HUES48 (cell line): ENCODE measurements at regions not wholly inside any gene's neighbourhood (a gene's known extent, or its start where the extent isn't known, plus 50 kb on each side); places are given as distances from the start of the nearest gene placed in this dataset.
"Not testable (repeated sequence)": the region's sequence is repeated elsewhere in the genome, so short reads cannot be mapped to it uniquely, and the experiment has no call there.

ENCODE experiments used
- H3K27ac ChIP-seq: one replicate; pipeline ENCODE4 v1.7.0; 2013; ENCODE audit warnings: low read depth, low read length, inconsistent platforms
- H3K27me3 ChIP-seq: 2 replicates; pipeline ENCODE4 v1.6.1; 2013; ENCODE audit warnings: mild to moderate bottlenecking, low read length; ENCODE audit not compliant: control insufficient read depth, insufficient read depth
- H3K36me3 ChIP-seq: 2 replicates; pipeline ENCODE4 v1.6.1; 2013; ENCODE audit warnings: low read length; ENCODE audit not compliant: control insufficient read depth, insufficient read depth
- H3K4me1 ChIP-seq: 2 replicates; pipeline ENCODE4 v1.6.1; 2013; ENCODE audit warnings: mild to moderate bottlenecking, low read length; ENCODE audit not compliant: control insufficient read depth, insufficient read depth
- H3K4me3 ChIP-seq: 2 replicates; pipeline ENCODE4 v1.5.1; 2013; ENCODE audit warnings: mild to moderate bottlenecking, low read depth, low read length
- H3K9ac ChIP-seq: 2 replicates; pipeline ENCODE4 v1.6.1; 2013; ENCODE audit warnings: mild to moderate bottlenecking, low read depth, low read length, moderate library complexity
- H3K9me3 ChIP-seq: 2 replicates; pipeline ENCODE4 v1.6.1; 2013; ENCODE audit warnings: low read length; ENCODE audit not compliant: control insufficient read depth, insufficient read depth

DNA sequence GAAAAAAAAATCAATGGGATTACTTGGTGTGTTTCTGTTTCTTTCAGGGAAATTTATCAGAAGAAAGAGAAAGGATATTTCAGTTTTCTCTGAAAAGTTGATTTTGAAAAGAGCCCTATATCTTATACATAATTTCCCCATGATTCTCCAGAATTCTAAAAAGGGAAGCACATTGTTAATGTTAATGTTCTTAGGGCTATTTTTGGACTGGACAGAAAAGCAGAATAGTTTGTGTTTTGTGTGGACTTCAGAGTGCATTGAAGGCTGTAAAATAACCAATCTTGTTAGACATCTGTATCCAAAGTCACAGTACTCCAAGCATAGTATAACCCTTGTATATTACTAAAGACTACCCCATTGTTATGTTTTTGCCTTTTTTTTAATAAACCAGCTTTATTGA lies 130.3 kb downstream of the SEPTIN7 start:
- not testable (repeated sequence) for H3K4me1 ChIP-seq, H3K36me3 ChIP-seq, H3K9ac ChIP-seq, H3K4me3 ChIP-seq, H3K9me3 ChIP-seq, H3K27me3 ChIP-seq, H3K27ac ChIP-seq

DNA sequence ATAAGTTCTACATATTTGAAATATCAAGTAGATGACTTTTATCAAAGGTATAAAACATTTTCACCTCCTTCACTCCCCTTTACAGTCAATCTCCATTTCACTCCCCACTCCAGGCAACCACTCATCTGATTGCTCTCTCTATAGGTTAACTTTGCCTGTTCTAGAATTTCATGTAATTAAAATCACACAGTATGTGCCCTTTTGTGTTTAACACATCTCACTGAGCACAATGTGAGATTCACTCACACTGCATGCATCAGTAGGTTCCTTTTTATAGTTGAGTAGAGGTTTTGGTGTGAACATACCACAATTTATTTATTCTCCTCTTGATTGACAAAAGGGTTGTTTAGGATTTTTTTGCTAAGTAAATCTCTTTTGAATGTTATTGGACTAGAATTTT lies 130.7 kb downstream of the SEPTIN7 start:
- not testable (repeated sequence) for H3K9ac ChIP-seq, H3K27ac ChIP-seq, H3K4me1 ChIP-seq, H3K36me3 ChIP-seq, H3K27me3 ChIP-seq, H3K4me3 ChIP-seq, H3K9me3 ChIP-seq

DNA sequence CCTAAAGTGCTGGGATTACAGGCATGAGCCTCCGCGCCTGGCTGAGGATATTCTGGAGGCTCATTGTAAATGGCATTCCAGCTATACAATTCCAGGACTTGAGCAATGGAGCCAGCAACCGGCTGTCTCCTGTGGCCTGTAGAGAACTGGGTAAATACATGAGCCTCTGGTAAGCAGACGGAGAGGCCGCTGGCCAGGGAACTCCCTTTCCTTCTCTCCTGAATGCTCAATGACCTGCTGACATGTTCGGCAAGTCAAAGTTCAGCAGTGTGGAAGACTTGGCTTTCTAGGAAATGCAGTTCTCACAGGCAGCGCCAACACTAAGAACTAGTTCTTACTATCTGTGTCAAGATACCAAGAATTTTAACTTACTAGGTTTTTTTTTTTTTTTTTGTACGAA lies 139.8 kb downstream of the SEPTIN7 start:
- H3K27ac ChIP-seq, H3K4me3 ChIP-seq, H3K27me3 ChIP-seq, H3K4me1 ChIP-seq, H3K36me3 ChIP-seq, H3K9me3 ChIP-seq, H3K9ac ChIP-seq: not testable (repeated sequence)

- not testable (repeated sequence) for H3K9ac ChIP-seq, H3K9me3 ChIP-seq, H3K27ac ChIP-seq, H3K4me1 ChIP-seq, H3K36me3 ChIP-seq, H3K27me3 ChIP-seq, H3K4me3 ChIP-seq
These were observed 144.8 kb downstream of the SEPTIN7 start for GRCh38 chr7:35945621-35946020.

- not testable (repeated sequence) for H3K9me3 ChIP-seq, H3K36me3 ChIP-seq, H3K4me1 ChIP-seq, H3K9ac ChIP-seq, H3K4me3 ChIP-seq, H3K27ac ChIP-seq, H3K27me3 ChIP-seq
These were observed 154.9 kb downstream of the SEPTIN7 start for GRCh38 chr7:35955735-35956134.

DNA sequence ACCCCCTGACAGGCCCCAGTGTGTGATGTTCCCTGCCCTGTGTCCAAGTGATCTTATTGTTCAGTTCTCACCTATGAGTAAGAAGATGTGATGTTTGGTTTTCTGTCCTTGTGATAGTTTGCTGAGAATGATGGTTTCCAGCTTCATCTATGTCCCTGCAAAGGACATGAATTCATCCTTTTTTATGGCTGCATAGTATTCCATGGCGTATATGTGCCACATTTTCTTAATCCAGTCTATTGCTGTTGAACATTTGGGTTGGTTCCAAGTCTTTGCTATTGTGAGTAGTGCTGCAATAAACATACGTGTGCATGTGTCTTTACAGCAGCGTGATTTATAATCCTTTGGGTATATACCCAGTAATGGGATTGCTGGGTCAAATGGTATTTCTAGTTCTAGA lies 156.1 kb downstream of the SEPTIN7 start:
- not testable (repeated sequence) for H3K9me3 ChIP-seq, H3K4me1 ChIP-seq, H3K27me3 ChIP-seq

GRCh38 chr7:35961260-35961659 lies 160.4 kb downstream of the SEPTIN7 start:
- H3K9me3 ChIP-seq, H3K4me1 ChIP-seq, H3K27me3 ChIP-seq, H3K27ac ChIP-seq, H3K9ac ChIP-seq, H3K36me3 ChIP-seq, H3K4me3 ChIP-seq: not testable (repeated sequence)

More for the DNA sequence above, 156.1 kb downstream of the SEPTIN7 start:
- not testable (repeated sequence) for H3K36me3 ChIP-seq, H3K9ac ChIP-seq, H3K4me3 ChIP-seq, H3K27ac ChIP-seq

DNA sequence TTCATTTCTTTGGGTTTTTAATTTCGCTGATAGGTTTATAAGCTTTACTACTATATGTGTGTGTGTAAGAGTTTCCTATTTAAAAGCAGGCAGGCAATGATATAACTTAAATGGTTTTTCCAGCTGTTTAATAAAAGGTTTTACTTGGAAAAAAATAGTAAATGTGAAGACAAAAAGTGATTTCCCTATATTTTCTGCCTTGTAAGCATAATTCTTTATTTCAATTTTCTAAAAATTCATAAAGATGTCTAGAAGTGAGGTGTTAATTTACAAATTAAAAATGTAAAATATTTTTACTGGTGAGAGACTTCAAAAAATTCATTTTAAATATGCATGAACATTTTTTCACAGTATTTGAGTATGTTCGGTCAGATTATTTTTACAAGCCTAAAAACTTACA lies 161.8 kb downstream of the SEPTIN7 start:
- not testable (repeated sequence) for H3K27ac ChIP-seq, H3K4me3 ChIP-seq, H3K27me3 ChIP-seq, H3K9ac ChIP-seq, H3K36me3 ChIP-seq, H3K9me3 ChIP-seq, H3K4me1 ChIP-seq

GRCh38 chr7:35967366-35968139 lies 166.7 kb downstream of the SEPTIN7 start:
- Histone ChIP-seq H3K27me3 (no peaks in the 10 kb centered on the region), H3K27ac (no peak overlapping the region), H3K4me3 (no peak overlapping the region), H3K4me1 (no peaks in the 10 kb centered on the region), H3K9me3 (no peaks in the 10 kb centered on the region), H3K9ac (no peak overlapping the region), H3K36me3 (no peaks in the 10 kb centered on the region)

- Histone ChIP-seq H3K4me3 (no peak overlapping the region), H3K4me1 (no peaks in the 10 kb centered on the region), H3K36me3 (no peaks in the 10 kb centered on the region), H3K9ac (no peak overlapping the region), H3K27me3 (no peaks in the 10 kb centered on the region), H3K27ac (no peak overlapping the region), H3K9me3 (no peaks in the 10 kb centered on the region)
These were observed 167.5 kb downstream of the SEPTIN7 start for GRCh38 chr7:35968140-35968940.

- Histone ChIP-seq H3K4me3 (no peak overlapping the region), H3K9ac (no peak overlapping the region), H3K9me3 (no peaks in the 10 kb centered on the region), H3K27me3 (no peaks in the 10 kb centered on the region), H3K4me1 (no peaks in the 10 kb centered on the region), H3K36me3 (no peaks in the 10 kb centered on the region), H3K27ac (no peak overlapping the region)
These were observed 168.2 kb downstream of the SEPTIN7 start for GRCh38 chr7:35969066-35969465.
